K562 (cell line): ENCODE measurements at regions not wholly inside any gene's neighbourhood (a gene's known extent, or its start where the extent isn't known, plus 50 kb on each side); places are given as distances from the start of the nearest gene placed in this dataset.

Source experiments
- ATAC-seq: fragments of 200-7000 bp; cut with Tn5 transposase; 3 replicates; pipeline ENCODE4 v1.9.1; 2020; ENCODE audit warnings: moderate library complexity
- BruUV-seq: library from RNA; stranded (reverse); fragments of 400-500 nt; replicated peaks from 2 replicates; lab custom pipeline; 2021; lab: Mats Ljungman, UMichigan
- CTCF ChIA-PET: fragments of 300-600 bp; formaldehyde crosslinking; extraction: SDS; loops from one replicate; lab custom pipeline; 2021; ENCODE audit warnings: low intra/inter-chr PET ratio; lab: Yijun Ruan, JAX
- POLR2A ChIA-PET: fragments of 300-600, 350-650 bp; sonication (Branson Sonifier 250); formaldehyde crosslinking; extraction: SDS; loops from one replicate; lab custom pipeline; 2021; ENCODE audit warnings: antibody characterized with exemption, inconsistent platforms; lab: Yijun Ruan, JAX
- DNase-seq, 4 experiments: peaks; one replicate each; pipeline versions ENCODE4 v3.0.0 to v3.0.0-alpha.2; 2011 to 2018; ENCODE audit warnings: low spot score in 3 of 4, mixed read lengths in 3 of 4; ENCODE audit errors: extremely low read depth in 1 of 4
- FAIRE-seq: peaks from 2 replicates; lab custom pipeline; 2011; peaks lifted over from hg19 to GRCh38; lab: Jason Lieb, UNC
- H2AFZ ChIP-seq: 2 replicates; pipeline ENCODE4 v1.6.0; 2011; ENCODE audit warnings: low read depth, low read length, control low read depth, inconsistent platforms
- H3K27ac ChIP-seq: fragments of 200-600 bp; 3 replicates; pipeline ENCODE4 v1.8.0; 2011; ENCODE audit warnings: low read depth, mild to moderate bottlenecking, control low read depth, inconsistent platforms, low read length, moderate library complexity, mixed read lengths; ENCODE audit errors: extremely low read depth
- H3K27me3 ChIP-seq, 2 experiments: fragments of 300-600 bp in 1 of 2; 2 replicates in 1 of 2; 3 replicates in 1 of 2; pipeline versions ENCODE4 v1.6.0 to v1.8.0; 2011; ENCODE audit warnings: inconsistent platforms in 2 of 2, low read length in 2 of 2, mild to moderate bottlenecking in 1 of 2, mixed read lengths in 1 of 2, moderate library complexity in 1 of 2; ENCODE audit not compliant: control insufficient read depth in 2 of 2, insufficient read depth in 2 of 2
- H3K36me3 ChIP-seq: fragments of 300-600 bp; 3 replicates; pipeline ENCODE4 v1.8.0; 2011; ENCODE audit warnings: mild to moderate bottlenecking, low read length, inconsistent platforms; ENCODE audit not compliant: control insufficient read depth, insufficient read depth
- H3K4me1 ChIP-seq, 2 experiments: fragments of 200-600 bp in 1 of 2; replicated peaks in 1 of 2; 2 replicates in 1 of 2; 3 replicates in 1 of 2; pipeline versions ENCODE4 v1.5.1 to v1.8.0; 2011; ENCODE audit warnings: inconsistent platforms in 2 of 2, low read length in 2 of 2, mild to moderate bottlenecking in 1 of 2, mixed read lengths in 1 of 2, moderate library complexity in 1 of 2; ENCODE audit not compliant: control insufficient read depth in 2 of 2, insufficient read depth in 2 of 2
- H3K4me2 ChIP-seq: 2 replicates; pipeline ENCODE4 v1.6.1; 2011; ENCODE audit warnings: low read length, control low read depth, inconsistent platforms, mixed read lengths; ENCODE audit not compliant: insufficient read depth
- H3K4me3 ChIP-seq: fragments of 200-600 bp; sonication (generic), shearing (Covaris generic); 2 replicates; pipeline ENCODE4 v1.5.1; 2016; ENCODE audit warnings: control low read depth, inconsistent platforms
- H3K79me2 ChIP-seq: fragments of 200-600 bp; 3 replicates; pipeline ENCODE4 v1.8.0; 2011; ENCODE audit warnings: low read length, inconsistent platforms; ENCODE audit not compliant: control insufficient read depth, insufficient read depth
- H3K9ac ChIP-seq, 2 experiments: 2 replicates each; pipeline versions ENCODE4 v1.6.0 to v1.6.1; 2011; ENCODE audit warnings: low read depth in 2 of 2, low read length in 2 of 2, control low read depth in 1 of 2, inconsistent platforms in 1 of 2, mild to moderate bottlenecking in 1 of 2, mixed read lengths in 1 of 2; ENCODE audit not compliant: insufficient read depth in 1 of 2
- H3K9me1 ChIP-seq: one replicate; pipeline ENCODE4 v1.6.0; 2011; ENCODE audit warnings: inconsistent platforms, mild to moderate bottlenecking, low read length, moderate library complexity; ENCODE audit not compliant: control insufficient read depth, insufficient read depth
- H3K9me3 ChIP-seq: replicated peaks from 2 replicates; pipeline ENCODE4 v1.5.1; 2011; ENCODE audit warnings: low read depth, low read length, inconsistent platforms; ENCODE audit not compliant: control insufficient read depth, insufficient read depth
- H4K20me1 ChIP-seq: replicated peaks from 2 replicates; pipeline ENCODE4 v1.6.1; 2011; ENCODE audit warnings: low read length, inconsistent platforms, mixed read lengths; ENCODE audit not compliant: control insufficient read depth, insufficient read depth
- ATF2 ChIP-seq: sonication (generic); formaldehyde crosslinking; IDR thresholded peaks from 2 replicates; pipeline ENCODE4 v1.8.1; 2022; ENCODE audit warnings: missing genetic modification reagents
- PTRF ChIP-seq: fragments of 450-650 bp; IDR thresholded peaks from 2 replicates; pipeline ENCODE4 v1.6.1; 2016; ENCODE audit warnings: mild to moderate bottlenecking, missing genetic modification characterization, missing compliant biosample characterization
- WGBS: fragments of 100-300 bp; shearing (Covaris generic); methylation state at CpG from one replicate; pipeline ENCODE4 v1.1.6; 2016; ENCODE audit warnings: low coverage, mixed read lengths; ENCODE audit not compliant: insufficient coverage; ENCODE audit errors: missing lambda C conversion rate; 5-methylcytosine and 5-hydroxymethylcytosine counted together
- in situ Hi-C: fragments of 300-500 bp; cut with MboI; formaldehyde crosslinking; loops from 4 replicates; pipeline ENCODE4 v1.15.0; 2018; ENCODE audit warnings: inconsistent platforms, mixed read lengths
- intact Hi-C: fragments of 100-400 bp; cut with micrococcal nuclease; formaldehyde crosslinking; loops from 2 replicates; pipeline ENCODE4 v1.14.2; 2022
- TF ChIP-seq, protein P1 (sequence below), 2 experiments: fragments of 450-650 bp; formaldehyde crosslinking in 1 of 2; IDR thresholded peaks; 2 replicates each; pipeline versions ENCODE4 v1.4.0 to v1.6.1; 2014 to 2020; ENCODE audit warnings: mild to moderate bottlenecking in 2 of 2, borderline replicate concordance in 1 of 2, low read depth in 1 of 2

DNA sequence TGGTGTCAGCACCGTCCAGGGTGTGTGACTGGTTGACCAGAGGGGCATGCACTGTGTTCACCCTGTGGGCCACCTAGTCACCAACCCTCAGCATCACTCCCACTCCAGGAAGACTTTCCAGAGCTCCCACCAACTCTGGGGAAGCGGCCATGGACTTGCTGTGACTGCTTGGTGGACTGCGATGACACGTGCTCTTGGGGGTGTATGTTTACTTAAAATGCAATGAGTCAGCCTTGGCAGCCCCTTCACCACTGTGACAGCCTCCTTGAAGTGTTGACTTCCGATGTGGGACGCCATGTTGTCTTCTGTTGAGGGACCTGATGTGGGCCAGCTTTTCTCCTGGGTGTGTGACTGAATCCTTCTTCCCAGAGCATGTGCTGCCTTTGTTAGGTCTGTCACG is 151.1 kb upstream of the RTL1 start (continued):
- TF ChIP-seq, protein P1, sequence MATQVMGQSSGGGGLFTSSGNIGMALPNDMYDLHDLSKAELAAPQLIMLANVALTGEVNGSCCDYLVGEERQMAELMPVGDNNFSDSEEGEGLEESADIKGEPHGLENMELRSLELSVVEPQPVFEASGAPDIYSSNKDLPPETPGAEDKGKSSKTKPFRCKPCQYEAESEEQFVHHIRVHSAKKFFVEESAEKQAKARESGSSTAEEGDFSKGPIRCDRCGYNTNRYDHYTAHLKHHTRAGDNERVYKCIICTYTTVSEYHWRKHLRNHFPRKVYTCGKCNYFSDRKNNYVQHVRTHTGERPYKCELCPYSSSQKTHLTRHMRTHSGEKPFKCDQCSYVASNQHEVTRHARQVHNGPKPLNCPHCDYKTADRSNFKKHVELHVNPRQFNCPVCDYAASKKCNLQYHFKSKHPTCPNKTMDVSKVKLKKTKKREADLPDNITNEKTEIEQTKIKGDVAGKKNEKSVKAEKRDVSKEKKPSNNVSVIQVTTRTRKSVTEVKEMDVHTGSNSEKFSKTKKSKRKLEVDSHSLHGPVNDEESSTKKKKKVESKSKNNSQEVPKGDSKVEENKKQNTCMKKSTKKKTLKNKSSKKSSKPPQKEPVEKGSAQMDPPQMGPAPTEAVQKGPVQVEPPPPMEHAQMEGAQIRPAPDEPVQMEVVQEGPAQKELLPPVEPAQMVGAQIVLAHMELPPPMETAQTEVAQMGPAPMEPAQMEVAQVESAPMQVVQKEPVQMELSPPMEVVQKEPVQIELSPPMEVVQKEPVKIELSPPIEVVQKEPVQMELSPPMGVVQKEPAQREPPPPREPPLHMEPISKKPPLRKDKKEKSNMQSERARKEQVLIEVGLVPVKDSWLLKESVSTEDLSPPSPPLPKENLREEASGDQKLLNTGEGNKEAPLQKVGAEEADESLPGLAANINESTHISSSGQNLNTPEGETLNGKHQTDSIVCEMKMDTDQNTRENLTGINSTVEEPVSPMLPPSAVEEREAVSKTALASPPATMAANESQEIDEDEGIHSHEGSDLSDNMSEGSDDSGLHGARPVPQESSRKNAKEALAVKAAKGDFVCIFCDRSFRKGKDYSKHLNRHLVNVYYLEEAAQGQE (IDR thresholded peaks at IDR 0.05; ENCODE audit: borderline replicate concordance), result no peak
- TF ChIP-seq, protein P1 (CRISPR knock-in tag; IDR thresholded peaks at IDR 0.05; ENCODE audit: low read depth), result no peak

DNA sequence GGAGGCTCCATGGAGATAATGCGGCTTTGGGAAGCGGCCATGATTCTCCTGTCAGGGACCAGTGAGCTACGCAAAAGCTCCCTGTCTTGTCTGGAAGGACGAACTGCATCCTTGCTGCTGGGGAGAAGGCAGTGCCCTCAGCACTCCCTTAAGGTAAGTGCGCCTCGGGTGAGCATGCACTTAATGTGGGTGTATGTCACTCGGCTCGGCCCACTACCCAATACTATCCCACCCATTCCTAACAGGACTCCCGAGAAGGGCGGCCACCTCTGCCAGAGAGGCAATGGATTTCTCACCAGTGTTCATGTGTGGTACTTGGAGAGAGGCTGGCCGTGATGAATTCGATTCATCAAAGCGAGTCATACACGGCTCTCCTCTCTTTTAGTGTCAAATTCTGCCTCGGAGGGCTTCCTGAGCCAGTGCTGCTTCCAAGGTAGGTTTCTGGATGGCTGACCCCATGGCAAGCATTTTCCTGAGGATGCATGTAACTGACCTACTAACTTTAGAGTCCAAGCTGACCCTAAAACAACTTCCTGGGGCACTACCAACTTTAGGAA is 151.7 kb upstream of the RTL1 start:
- ATAC-seq (no peak), DNase-seq (no peak), FAIRE-seq (no peak)
- H3K79me2 ChIP-seq, result no peaks in the 10 kb centered on the region
- peaks cover 0 to 24% of the 10 kb centered on the region in 2 experiments; a peak in 2 of 5 replicates for H3K27me3 ChIP-seq
- 11% methylated on average over 15 of the region's 15 CpGs for WGBS
- H3K9me3 ChIP-seq, result no peaks in the 10 kb centered on the region
- TF ChIP-seq ATF2, result no peak
- no peak for TF ChIP-seq PTRF (tag)
- CTCF ChIA-PET, result no interaction called here
- no TSS peak for BruUV-seq
- H3K4me2 ChIP-seq, result no peak overlapping the region
- H3K9ac ChIP-seq, result no peak overlapping the region
- H3K4me3 ChIP-seq, result no peak overlapping the region
- H2AFZ ChIP-seq, result no peak overlapping the region
- H3K36me3 ChIP-seq, result no peaks in the 10 kb centered on the region
- intact Hi-C loops (no loop called here), in situ Hi-C loops (no loop called here)
- POLR2A ChIA-PET, result no interaction called here
- H3K27ac ChIP-seq, result no peak overlapping the region
- H3K4me1 ChIP-seq, result no peaks in the 10 kb centered on the region
- no peaks in the 10 kb centered on the region for H4K20me1 ChIP-seq
- H3K9me1 ChIP-seq, result no peaks in the 10 kb centered on the region
